ENCODE measurements at regions not wholly inside any gene's neighbourhood (a gene's known extent, or its start where the extent isn't known, plus 50 kb on each side); places are given as distances from the start of the nearest gene placed in this dataset.

DNA sequence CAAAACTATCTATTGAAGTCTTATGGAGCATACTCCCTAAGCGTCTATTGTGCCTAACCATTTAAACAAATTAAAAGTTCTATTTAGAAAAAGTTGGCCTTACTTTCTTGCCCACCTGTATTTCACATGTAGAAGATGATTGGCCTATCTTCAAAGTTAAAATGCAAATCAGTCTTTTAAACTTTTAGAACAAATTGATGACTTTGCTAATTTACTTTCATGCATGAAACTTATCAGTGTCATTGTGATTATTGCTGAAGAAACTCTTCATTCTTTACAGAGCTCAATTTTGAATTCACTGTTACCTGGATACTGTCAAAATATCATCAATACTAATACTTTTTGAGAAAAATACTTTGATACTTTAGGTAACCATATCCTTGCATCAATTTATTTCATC lies 216.1 kb downstream of the COX7C start:
- in situ Hi-C loops (cut with HindIII; ENCODE audit: low sequenced_read_pairs): no loop called here
- no peak overlapping the region for H3K4me3 ChIP-seq (ENCODE audit: low read depth, low read length)
- no peak for TF ChIP-seq CTCF (IDR thresholded peaks at IDR 0.05; ENCODE audit: low read depth, low read length, missing control alignments)
- DNase-seq (ENCODE audit: low read depth): no peak

GRCh38 chr5:86837610-86838009 lies 219.9 kb downstream of the COX7C start:
- no peak for DNase-seq (ENCODE audit: low read depth)
- in situ Hi-C loops (cut with HindIII; ENCODE audit: low sequenced_read_pairs): no loop called here
- no peak overlapping the region for H3K4me3 ChIP-seq (ENCODE audit: low read depth, low read length)
- no peak for TF ChIP-seq CTCF (IDR thresholded peaks at IDR 0.05; ENCODE audit: low read depth, low read length, missing control alignments)

GRCh38 chr5:86838083-86838482 lies 220.3 kb downstream of the COX7C start:
- in situ Hi-C loops (cut with HindIII; ENCODE audit: low sequenced_read_pairs): no loop called here
- no peak for TF ChIP-seq CTCF (IDR thresholded peaks at IDR 0.05; ENCODE audit: low read depth, low read length, missing control alignments)
- H3K4me3 ChIP-seq (ENCODE audit: low read depth, low read length): no peak overlapping the region
- DNase-seq (ENCODE audit: low read depth): peak; percentile 4

DNA sequence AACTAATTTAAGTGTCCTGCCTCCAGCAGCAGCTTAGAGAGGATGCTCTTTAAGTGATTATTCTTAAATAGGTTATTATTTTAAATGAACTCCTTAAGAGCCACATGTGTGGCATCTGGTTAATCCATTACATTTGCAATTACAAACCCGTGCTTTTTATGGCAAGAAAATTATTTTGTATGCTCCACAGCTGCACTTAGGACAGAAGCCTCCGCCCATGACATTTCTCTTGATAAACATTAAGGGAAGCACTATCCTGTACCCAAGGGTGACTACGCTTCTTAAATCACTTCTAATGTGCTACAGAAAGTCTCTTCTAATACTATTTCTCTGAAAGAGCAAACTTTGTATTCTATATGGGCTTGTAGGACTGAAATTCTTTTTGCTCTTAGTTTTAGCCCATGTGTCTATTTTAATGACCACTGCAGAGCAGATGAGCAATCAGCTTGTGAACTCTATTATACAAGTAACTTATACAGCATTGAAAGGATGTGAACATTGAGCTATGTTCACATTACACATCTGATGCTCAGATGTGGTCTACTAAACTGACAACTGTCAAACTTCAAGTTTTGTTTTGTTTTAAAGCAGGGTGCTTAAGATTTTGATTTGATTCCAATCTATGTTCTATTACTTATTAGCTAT lies 223.4 kb downstream of the COX7C start:
- no peak for DNase-seq (ENCODE audit: low read depth)
- no peak overlapping the region for H3K4me3 ChIP-seq (ENCODE audit: low read depth, low read length)
- in situ Hi-C loops (cut with HindIII; ENCODE audit: low sequenced_read_pairs): no loop called here
- TF ChIP-seq CTCF (IDR thresholded peaks at IDR 0.05; ENCODE audit: low read depth, low read length, missing control alignments): no peak

DNA sequence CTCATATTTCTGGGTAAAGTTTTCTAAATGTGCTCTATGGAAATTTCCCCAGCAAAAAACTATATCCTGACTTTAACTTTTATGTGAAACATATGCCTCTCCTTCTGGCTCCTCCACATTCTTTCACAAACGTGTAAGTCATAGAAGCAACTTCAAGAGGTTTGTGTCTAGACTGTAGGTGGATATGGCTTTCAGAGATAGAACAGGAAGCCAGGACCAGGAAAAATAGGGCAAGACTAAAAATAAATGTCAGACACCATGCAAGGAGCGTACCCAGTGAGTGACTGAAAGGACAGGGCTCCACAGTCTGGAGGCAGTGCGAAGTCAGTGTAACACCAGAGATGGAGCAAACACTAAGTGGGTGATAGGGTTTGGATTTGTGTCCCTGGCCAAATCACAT lies 240.7 kb downstream of the COX7C start:
- no peak overlapping the region for H3K4me3 ChIP-seq (ENCODE audit: low read depth, low read length)
- no peak for TF ChIP-seq CTCF (IDR thresholded peaks at IDR 0.05; ENCODE audit: low read depth, low read length, missing control alignments)
- in situ Hi-C loops (cut with HindIII; ENCODE audit: low sequenced_read_pairs): no loop called here
- DNase-seq (ENCODE audit: low read depth): no peak

DNA sequence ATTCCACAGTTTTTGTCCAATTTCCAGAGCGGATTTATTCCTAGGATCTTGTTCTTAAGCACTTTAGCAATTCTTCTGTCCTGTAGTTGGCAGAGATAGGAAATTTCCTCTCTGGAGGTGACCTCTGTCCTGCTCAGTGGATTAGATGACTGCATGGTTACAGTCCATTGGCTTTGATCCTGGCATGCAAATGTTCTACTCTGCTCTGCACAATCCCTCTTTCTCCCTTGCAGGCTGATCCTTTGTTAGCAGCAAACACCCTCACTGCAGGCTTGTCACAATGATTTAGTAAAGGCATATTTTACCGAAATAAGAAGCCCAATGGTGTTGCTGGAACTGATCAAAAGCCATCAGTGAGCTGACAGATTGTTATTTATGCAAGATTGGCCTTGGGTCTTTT lies 243.8 kb downstream of the COX7C start:
- no peak for DNase-seq (ENCODE audit: low read depth)
- no peak for TF ChIP-seq CTCF (IDR thresholded peaks at IDR 0.05; ENCODE audit: low read depth, low read length, missing control alignments)
- H3K4me3 ChIP-seq (ENCODE audit: low read depth, low read length): no peak overlapping the region
- in situ Hi-C loops (cut with HindIII; ENCODE audit: low sequenced_read_pairs): no loop called here

Data from astrocyte of the cerebellum (primary cell).